ENCODE measurements at regions not wholly inside any gene's neighbourhood (a gene's known extent, or its start where the extent isn't known, plus 50 kb on each side); places are given as distances from the start of the nearest gene placed in this dataset.
"Not testable (repeated sequence)": the region's sequence is repeated elsewhere in the genome, so short reads cannot be mapped to it uniquely, and the experiment has no call there.

DNA sequence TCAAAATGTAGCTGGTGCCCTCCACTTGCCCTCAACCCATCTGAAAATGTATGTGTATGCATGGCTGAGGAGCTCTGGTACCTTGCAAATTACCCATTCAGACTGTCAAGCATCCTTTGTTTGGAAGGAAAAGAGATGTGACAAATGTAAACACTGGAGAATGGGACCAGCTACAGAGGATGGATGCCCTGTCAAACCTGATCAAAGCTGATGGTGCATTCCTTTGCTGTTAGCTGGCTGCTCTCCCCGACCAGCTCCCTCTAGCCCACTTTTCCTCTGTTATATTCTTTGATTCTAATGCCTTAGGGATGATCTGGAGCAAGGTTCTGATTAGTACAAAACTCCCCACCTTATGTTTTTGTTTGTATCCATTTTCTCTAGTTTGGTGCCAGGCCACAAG is 310.3 kb downstream of the C12orf75 start:
- Histone ChIP-seq H3K4me1 (ENCODE audit: control insufficient read depth, insufficient read depth, low read length, poor library complexity, severe bottlenecking) (peaks cover 7% of the 10 kb centered on the region), H3K36me3 (ENCODE audit: control insufficient read depth, insufficient read depth, low read length) (no peaks in the 10 kb centered on the region), H3K4me3 (ENCODE audit: extremely low read depth, insufficient read depth, low read length, poor library complexity, severe bottlenecking) (no peak overlapping the region), H3K27ac (ENCODE audit: low read depth, low read length, severe bottlenecking) (peak overlapping the region; percentile 68), H3K9me3 (ENCODE audit: control insufficient read depth, low read length) (peaks cover 13% of the 10 kb centered on the region)
- no CpG with 5 or more reads among the region's 1 CpG for WGBS, 2 experiments (ENCODE audit: insufficient coverage in 2 of 2)

DNA sequence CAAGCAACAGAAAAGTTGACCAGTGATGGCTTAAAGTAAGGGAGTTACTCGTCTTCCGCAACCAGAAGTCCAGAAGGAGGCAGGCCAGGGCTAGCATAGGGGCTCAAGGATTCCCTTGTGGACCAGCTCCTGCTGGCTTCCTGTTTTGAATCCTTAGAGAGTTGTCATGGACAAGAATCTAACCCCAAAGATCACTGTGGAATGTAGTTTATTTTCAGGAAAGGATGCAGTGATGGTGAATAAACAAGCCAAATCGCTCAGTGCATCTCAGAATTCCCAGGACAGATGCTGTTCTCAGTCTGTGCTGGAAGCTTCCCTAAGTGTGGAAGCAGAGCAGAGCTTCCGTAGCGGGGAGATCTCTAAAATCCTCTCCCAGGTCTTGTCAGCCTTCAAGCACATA is 311.3 kb downstream of the C12orf75 start:
- Histone ChIP-seq H3K4me3 (ENCODE audit: extremely low read depth, insufficient read depth, low read length, poor library complexity, severe bottlenecking) (no peak overlapping the region), H3K36me3 (ENCODE audit: control insufficient read depth, insufficient read depth, low read length) (no peaks in the 10 kb centered on the region), H3K4me1 (ENCODE audit: control insufficient read depth, insufficient read depth, low read length, poor library complexity, severe bottlenecking) (peaks cover 7% of the 10 kb centered on the region), H3K9me3 (ENCODE audit: control insufficient read depth, low read length) (peaks cover 12% of the 10 kb centered on the region), H3K27ac (ENCODE audit: low read depth, low read length, severe bottlenecking) (peak overlapping the region; percentile 68)
- 75 to 94% methylated on average over 3 of the region's 5 CpGs for WGBS, 2 experiments (ENCODE audit: insufficient coverage in 2 of 2)

DNA sequence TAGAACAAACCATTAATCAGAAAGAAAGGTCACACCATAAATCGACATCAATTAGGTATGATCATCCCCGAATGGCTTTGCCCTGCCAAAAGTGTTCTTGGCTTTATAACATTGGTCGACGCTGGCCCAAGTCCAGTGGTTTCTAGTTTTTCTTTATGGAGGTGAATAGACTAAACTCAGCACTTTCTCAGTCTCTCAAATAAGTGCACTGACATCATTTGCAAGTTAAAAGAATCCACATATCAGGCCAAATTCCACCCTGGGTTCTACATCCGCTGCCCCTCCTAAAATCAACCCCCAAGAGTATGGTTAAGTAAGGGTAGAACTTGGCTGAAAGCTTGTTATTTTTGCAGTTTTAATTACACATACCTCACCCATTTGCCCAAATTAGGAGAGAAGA is 314.3 kb downstream of the C12orf75 start:
- H3K36me3 ChIP-seq (ENCODE audit: control insufficient read depth, insufficient read depth, low read length) = no peaks in the 10 kb centered on the region
- WGBS, 2 experiments (ENCODE audit: insufficient coverage in 2 of 2) = 93% methylated on average over 4 of the region's 5 CpGs; no CpG with 5 or more reads in 1 of the 2 experiments
- no peak overlapping the region for H3K4me3 ChIP-seq (ENCODE audit: extremely low read depth, insufficient read depth, low read length, poor library complexity, severe bottlenecking)
- no peaks in the 10 kb centered on the region for H3K9me3 ChIP-seq (ENCODE audit: control insufficient read depth, low read length)
- no peak overlapping the region for H3K27ac ChIP-seq (ENCODE audit: low read depth, low read length, severe bottlenecking)
- H3K4me1 ChIP-seq (ENCODE audit: control insufficient read depth, insufficient read depth, low read length, poor library complexity, severe bottlenecking) = peaks cover 7% of the 10 kb centered on the region

DNA sequence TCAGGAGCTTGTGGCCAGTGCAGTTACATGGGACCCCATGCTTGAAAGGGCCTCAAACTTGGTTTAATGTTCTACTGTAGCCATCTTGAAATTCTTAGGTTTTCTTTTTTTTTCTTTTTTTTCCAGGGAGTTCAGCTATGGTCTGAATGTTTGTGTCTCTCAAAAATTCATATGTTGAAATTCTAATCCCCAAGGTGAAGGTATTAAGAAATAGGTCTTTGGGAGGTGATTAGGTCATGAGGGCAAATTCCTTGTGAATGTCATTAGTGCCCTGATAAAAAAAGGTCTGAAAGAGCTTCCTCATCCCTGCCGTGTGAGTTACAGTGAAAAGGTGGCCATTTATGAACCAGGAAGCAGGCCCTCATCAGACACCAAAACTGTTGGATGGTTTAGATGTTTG is 324.1 kb downstream of the C12orf75 start:
- Histone ChIP-seq H3K9me3 (ENCODE audit: control insufficient read depth, low read length) (no peaks in the 10 kb centered on the region), H3K27ac (ENCODE audit: low read depth, low read length, severe bottlenecking) (no peak overlapping the region), H3K36me3 (ENCODE audit: control insufficient read depth, insufficient read depth, low read length) (no peaks in the 10 kb centered on the region), H3K4me3 (ENCODE audit: extremely low read depth, insufficient read depth, low read length, poor library complexity, severe bottlenecking) (no peak overlapping the region), H3K4me1 (ENCODE audit: control insufficient read depth, insufficient read depth, low read length, poor library complexity, severe bottlenecking) (no peaks in the 10 kb centered on the region)
- 83 to 100% methylated on average over 1 of the region's 1 CpG for WGBS, 2 experiments (ENCODE audit: insufficient coverage in 2 of 2)

DNA sequence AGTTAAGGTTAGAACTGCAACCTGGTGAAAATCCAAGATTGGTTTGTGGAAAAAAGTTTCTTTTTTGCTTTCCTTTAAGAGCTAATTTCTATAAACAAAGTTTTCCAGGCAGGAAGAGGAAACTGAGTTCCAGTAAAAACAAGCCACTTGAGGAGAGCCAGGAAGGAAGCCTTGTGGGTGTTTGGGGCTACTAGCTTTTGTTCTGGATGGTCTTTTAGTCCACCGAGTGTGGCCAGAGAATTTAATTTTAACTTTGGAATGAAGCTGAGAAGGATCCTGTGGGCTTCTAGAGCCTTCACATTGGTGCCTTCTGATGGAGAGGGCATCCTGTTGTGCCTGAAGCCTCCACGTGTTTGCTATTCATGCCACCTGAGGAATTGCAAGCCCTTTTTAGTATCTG is 327.9 kb downstream of the C12orf75 start:
- no peaks in the 10 kb centered on the region for H3K9me3 ChIP-seq (ENCODE audit: control insufficient read depth, low read length)
- H3K36me3 ChIP-seq (ENCODE audit: control insufficient read depth, insufficient read depth, low read length) = no peaks in the 10 kb centered on the region
- no peak overlapping the region for H3K4me3 ChIP-seq (ENCODE audit: extremely low read depth, insufficient read depth, low read length, poor library complexity, severe bottlenecking)
- H3K4me1 ChIP-seq (ENCODE audit: control insufficient read depth, insufficient read depth, low read length, poor library complexity, severe bottlenecking) = peaks cover 3% of the 10 kb centered on the region
- WGBS, 2 experiments (ENCODE audit: insufficient coverage in 2 of 2) = 67 to 92% methylated on average over 1 to 2 of the region's 2 CpGs
- no peak overlapping the region for H3K27ac ChIP-seq (ENCODE audit: low read depth, low read length, severe bottlenecking)

DNA sequence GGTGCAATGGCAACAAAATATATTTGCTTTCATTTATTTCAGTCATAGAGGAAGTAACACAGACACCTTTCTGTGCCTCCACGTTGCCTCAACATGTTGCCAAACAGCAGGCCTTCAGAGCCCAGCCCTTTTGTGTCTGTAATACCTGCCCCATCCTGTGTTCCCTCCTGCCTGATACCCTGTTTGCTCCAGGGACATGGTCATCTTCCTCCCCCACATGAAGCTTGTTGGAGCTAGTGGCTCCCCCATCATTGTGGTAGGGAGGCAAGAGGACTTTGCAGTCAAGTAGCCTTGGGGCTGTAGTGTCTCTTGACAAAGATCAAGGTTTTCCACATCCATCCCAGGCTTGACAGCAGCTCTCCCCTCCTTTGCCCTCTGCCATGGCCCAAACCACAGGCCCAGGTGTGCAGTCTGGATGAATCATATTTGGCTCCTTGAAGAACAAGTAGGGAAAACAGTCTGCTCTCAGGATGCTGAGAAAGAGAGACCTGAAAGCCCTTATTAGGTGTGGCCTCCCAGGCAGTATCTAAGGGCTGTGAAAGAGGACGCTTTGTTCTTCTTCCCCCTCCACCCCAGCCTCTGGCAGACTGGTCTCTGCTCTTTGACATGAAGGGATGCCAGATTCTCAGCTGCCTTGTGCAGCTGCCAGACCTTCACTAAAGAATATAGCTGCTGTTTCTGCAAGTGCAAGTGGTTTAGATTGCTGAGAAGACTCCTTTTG is 329.0 kb downstream of the C12orf75 start:
- WGBS, 2 experiments (ENCODE audit: insufficient coverage in 2 of 2) = 83 to 100% methylated on average over 1 of the region's 2 CpGs

DNA sequence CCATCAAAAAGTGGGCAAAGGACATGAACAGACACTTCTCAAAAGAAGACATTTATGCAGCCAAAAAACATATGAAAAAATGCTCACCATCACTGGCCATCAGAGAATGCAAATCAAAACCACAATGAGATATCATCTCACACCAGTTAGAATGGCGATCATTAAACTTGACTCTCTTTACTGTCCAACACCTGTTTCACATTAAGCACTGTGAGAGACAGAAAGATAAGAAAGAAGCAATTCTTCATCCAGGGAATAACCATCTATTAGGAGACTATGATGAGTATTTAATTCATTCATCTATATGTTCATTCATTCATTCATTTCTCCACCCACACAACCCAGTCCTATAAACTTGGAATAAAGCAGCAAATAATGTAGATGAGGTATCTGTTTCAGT is 334.3 kb downstream of the C12orf75 start:
- H3K27ac ChIP-seq (ENCODE audit: low read depth, low read length, severe bottlenecking); H3K36me3 ChIP-seq (ENCODE audit: control insufficient read depth, insufficient read depth, low read length); H3K9me3 ChIP-seq (ENCODE audit: control insufficient read depth, low read length); H3K4me3 ChIP-seq (ENCODE audit: extremely low read depth, insufficient read depth, low read length, poor library complexity, severe bottlenecking); H3K4me1 ChIP-seq (ENCODE audit: control insufficient read depth, insufficient read depth, low read length, poor library complexity, severe bottlenecking): not testable (repeated sequence)
- 50% methylated on average over 1 of the region's 1 CpG; no CpG with 5 or more reads in 1 of the 2 experiments for WGBS, 2 experiments (ENCODE audit: insufficient coverage in 2 of 2)

More for the DNA sequence above, 329.0 kb downstream of the C12orf75 start:
- Histone ChIP-seq H3K4me3 (ENCODE audit: extremely low read depth, insufficient read depth, low read length, poor library complexity, severe bottlenecking) (no peak overlapping the region), H3K4me1 (ENCODE audit: control insufficient read depth, insufficient read depth, low read length, poor library complexity, severe bottlenecking) (peaks cover 3% of the 10 kb centered on the region), H3K9me3 (ENCODE audit: control insufficient read depth, low read length) (no peaks in the 10 kb centered on the region), H3K27ac (ENCODE audit: low read depth, low read length, severe bottlenecking) (no peak overlapping the region), H3K36me3 (ENCODE audit: control insufficient read depth, insufficient read depth, low read length) (no peaks in the 10 kb centered on the region)

DNA sequence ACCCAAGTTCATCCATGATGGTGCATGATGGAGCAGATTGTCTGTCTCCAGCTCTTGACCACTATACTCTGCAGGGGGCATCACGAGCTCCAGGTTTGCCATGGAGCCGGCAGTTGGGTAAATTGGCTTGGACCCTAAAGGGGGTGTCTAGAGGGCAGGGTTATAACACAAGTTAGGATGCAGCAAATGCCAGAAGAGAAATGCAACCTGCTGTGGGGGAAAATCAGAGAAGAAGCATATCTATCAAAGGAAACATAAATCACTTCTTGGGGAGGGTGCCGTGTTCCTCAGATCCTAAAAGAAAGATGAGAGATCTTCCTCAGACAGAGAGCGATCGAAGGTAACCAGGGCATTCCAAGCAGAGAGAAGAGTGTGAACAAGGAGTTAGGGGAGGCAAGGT is 334.9 kb downstream of the C12orf75 start:
- WGBS, 2 experiments (ENCODE audit: insufficient coverage in 2 of 2) = 90% methylated on average over 5 of the region's 5 CpGs; no CpG with 5 or more reads in 1 of the 2 experiments
- no peak overlapping the region for H3K4me3 ChIP-seq (ENCODE audit: extremely low read depth, insufficient read depth, low read length, poor library complexity, severe bottlenecking)

DNA sequence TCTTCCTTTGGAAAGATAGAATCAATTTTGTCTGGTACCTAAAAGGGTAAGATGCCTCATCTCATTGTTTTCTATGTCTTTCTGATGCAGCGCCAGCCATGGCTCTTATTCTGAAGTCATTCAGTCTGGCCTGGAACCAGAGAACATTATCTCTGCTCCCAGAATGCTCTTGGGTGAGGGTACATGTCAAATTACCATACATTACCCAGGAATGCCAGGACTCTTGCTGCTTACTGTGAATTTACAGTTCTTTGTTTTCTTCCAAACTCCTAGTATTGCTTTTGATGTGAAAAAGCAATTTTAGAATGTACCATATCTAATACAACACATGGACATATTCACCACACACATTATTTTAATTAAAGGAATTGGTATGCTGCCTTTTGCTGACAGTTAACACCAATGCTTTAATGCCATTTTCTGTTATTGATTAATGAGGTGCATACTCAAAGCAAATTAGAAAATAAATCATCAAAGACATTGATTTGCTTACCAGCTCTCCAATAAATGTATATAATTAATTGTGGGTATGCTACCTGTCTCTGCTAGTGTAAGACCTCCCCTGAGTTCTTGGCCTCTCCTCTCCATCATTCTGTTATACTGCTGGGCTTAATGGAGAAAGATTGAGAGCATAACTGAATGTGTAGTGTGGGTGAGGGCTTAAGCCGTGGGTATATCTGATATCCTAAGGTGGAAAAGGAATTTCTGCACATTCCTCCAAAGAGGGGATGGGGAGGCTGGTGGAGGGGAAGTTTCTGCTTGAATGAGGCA is 337.7 kb downstream of the C12orf75 start:
- 78 to 100% methylated on average over 1 to 2 of the region's 2 CpGs for WGBS, 2 experiments (ENCODE audit: insufficient coverage in 2 of 2)
- H3K36me3 ChIP-seq (ENCODE audit: control insufficient read depth, insufficient read depth, low read length) = no peaks in the 10 kb centered on the region
- H3K4me3 ChIP-seq (ENCODE audit: extremely low read depth, insufficient read depth, low read length, poor library complexity, severe bottlenecking) = no peak overlapping the region
- peaks cover 17% of the 10 kb centered on the region for H3K4me1 ChIP-seq (ENCODE audit: control insufficient read depth, insufficient read depth, low read length, poor library complexity, severe bottlenecking)
- H3K27ac ChIP-seq (ENCODE audit: low read depth, low read length, severe bottlenecking) = no peak overlapping the region
- H3K9me3 ChIP-seq (ENCODE audit: control insufficient read depth, low read length) = no peaks in the 10 kb centered on the region

More for the DNA sequence above, 334.9 kb downstream of the C12orf75 start:
- Histone ChIP-seq H3K9me3 (ENCODE audit: control insufficient read depth, low read length) (no peaks in the 10 kb centered on the region), H3K27ac (ENCODE audit: low read depth, low read length, severe bottlenecking) (no peak overlapping the region), H3K36me3 (ENCODE audit: control insufficient read depth, insufficient read depth, low read length) (no peaks in the 10 kb centered on the region), H3K4me1 (ENCODE audit: control insufficient read depth, insufficient read depth, low read length, poor library complexity, severe bottlenecking) (no peaks in the 10 kb centered on the region)

DNA sequence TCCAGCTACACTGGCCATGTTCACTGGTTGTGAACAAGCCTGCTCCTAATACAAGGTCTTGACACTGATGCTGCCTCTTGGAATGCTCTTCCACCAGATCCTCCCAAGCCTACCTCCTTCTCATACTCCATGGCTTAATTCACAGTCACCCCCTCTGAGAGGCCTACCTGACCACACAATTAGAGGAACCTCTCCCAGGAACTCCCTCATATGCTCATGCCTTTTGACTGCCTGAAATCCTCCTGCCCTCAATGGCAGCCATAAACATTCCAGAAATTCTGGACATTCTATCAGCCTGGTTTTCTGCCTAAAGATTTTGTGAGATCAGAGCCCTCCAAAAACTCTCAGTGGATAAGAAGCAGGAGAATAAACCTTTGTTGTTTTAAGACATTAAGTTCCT is 340.2 kb downstream of the C12orf75 start:
- Histone ChIP-seq H3K27ac (ENCODE audit: low read depth, low read length, severe bottlenecking) (peak overlapping the region; percentile 46), H3K4me3 (ENCODE audit: extremely low read depth, insufficient read depth, low read length, poor library complexity, severe bottlenecking) (no peak overlapping the region), H3K4me1 (ENCODE audit: control insufficient read depth, insufficient read depth, low read length, poor library complexity, severe bottlenecking) (peaks cover 24% of the 10 kb centered on the region), H3K36me3 (ENCODE audit: control insufficient read depth, insufficient read depth, low read length) (no peaks in the 10 kb centered on the region), H3K9me3 (ENCODE audit: control insufficient read depth, low read length) (no peaks in the 10 kb centered on the region)

DNA sequence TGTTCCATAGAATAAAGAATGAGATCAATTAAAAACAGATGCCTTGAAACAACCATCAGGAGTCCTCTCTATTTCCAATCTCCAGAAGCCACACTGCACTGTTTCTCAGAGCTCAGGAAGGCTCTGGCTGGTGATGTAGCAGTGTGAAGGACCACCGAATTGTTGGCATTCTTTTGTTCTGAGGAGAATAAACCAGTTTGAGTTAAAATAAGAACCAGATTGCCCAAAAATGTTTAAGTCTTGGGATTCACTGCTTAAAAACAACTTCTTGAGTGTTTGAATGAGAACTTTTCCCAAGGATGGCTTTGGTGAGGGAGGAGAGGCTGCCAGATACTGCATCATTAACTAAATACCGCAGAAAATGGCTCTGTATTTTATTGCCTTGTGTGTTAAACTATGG is 341.2 kb downstream of the C12orf75 start:
- Histone ChIP-seq H3K27ac (ENCODE audit: low read depth, low read length, severe bottlenecking) (no peak overlapping the region), H3K36me3 (ENCODE audit: control insufficient read depth, insufficient read depth, low read length) (no peaks in the 10 kb centered on the region), H3K9me3 (ENCODE audit: control insufficient read depth, low read length) (no peaks in the 10 kb centered on the region), H3K4me3 (ENCODE audit: extremely low read depth, insufficient read depth, low read length, poor library complexity, severe bottlenecking) (no peak overlapping the region), H3K4me1 (ENCODE audit: control insufficient read depth, insufficient read depth, low read length, poor library complexity, severe bottlenecking) (peaks cover 24% of the 10 kb centered on the region)
- 89 to 100% methylated on average over 1 of the region's 2 CpGs for WGBS, 2 experiments (ENCODE audit: insufficient coverage in 2 of 2)

Measured in mesodermal cell (in vitro differentiated cells).